GM19023 (cell line): ENCODE measurements at regions not wholly inside any gene's neighbourhood (a gene's known extent, or its start where the extent isn't known, plus 50 kb on each side); places are given as distances from the start of the nearest gene placed in this dataset.
"Not testable (repeated sequence)": the region's sequence is repeated elsewhere in the genome, so short reads cannot be mapped to it uniquely, and the experiment has no call there.

Experiments
- ATAC-seq: cut with Tn5 transposase; IDR thresholded peaks from one replicate; pipeline ENCODE4 v1.9.1; 2021; ENCODE audit warnings: mild to moderate bottlenecking, moderate library complexity; ENCODE audit not compliant: unreplicated experiment

DNA sequence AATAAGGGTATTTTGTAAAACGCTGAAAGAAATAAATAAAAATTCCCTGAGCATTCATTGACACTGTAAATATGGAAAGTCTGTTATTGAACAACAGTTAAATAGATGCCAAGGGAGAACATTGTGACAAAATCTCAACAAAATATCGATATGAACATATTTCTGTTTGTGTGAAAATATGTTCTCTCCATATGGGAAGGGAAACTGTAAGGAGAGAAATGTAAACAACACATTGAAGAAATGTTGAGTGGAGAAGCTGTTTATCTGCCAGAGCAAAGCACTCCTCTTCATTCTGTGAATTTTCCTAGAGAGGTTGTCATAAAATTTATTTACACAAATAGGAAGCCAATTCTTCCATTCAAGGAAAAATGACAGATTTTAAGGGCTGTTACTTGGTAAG is 57.1 kb upstream of the EOMES start:
- ATAC-seq = no peak

DNA sequence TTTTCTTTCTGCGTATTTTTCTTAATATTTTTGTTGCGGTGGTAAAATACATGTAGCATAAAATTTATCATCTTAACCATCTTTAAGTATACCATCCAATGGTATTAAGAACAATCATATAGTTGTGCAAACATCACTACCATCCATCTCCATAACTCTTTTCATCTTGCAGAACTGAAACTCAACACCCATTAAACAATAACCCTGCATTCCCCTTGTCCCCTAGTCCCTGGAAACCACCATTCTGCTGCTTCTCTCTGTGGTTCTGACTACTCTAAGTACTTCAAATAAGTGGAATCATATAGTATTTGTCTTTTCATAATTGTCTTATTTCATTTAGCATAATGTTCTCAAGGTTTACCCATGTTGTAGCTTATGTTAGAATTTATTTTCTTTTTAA is 67.3 kb upstream of the EOMES start:
- no peak for ATAC-seq

DNA sequence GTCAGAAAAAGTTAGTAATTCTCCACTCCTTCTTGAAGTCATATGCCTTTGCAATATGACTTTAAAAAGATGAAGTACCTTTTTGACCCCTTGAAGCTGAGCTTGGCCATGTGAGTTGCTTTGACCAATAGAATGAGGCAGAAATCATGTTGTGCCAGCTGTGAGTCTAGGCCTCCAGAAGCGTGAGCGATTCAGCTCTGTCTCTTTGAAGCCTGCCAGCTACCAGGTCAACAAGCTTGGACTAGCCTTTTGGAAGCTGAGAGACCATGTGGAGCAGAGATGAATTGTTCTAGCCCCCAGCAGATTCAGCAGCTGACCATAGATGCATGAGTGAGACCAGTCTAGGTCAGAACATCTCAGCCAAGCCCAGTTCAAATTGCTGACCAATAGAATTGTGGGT is 69.8 kb upstream of the EOMES start:
- ATAC-seq = no peak

DNA sequence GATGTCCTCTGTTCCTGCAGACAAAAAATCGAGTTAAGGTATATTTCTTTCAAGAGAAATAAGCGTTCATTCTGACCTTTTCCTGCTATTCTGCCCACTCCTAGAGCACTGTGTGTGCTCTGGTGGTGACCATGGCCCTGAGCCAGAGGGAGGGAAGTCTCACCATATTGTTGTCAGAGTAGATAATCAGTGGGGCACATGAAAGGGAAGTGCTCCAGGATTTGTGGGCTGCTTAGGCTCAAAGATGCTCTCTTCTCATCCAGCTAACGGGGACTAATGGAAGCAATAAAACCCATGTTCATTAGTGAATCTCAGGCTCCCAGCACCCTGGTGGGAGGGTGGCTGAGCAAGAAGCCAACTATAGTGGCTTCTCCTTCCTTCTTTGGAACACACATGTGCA is 70.7 kb upstream of the EOMES start:
- ATAC-seq = no peak

DNA sequence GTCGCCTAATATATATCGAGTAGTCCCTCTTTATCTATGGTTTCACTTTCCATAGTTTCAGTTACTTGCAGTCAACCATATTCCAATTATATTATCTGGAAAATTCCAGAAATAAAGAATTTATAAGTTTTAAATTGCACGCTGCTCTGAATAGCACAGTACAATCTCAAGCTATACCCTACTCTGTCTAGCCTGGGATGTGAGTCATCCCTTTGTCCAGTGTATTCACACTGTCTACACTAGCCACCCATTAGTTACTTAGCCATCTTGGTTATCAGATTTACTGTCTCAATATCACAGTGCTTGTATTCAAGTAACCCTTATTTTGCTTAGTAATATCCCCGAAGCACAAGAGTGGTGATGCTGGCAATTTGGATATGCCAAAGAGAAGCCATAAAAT is 72.1 kb upstream of the EOMES start:
- ATAC-seq = no peak

DNA sequence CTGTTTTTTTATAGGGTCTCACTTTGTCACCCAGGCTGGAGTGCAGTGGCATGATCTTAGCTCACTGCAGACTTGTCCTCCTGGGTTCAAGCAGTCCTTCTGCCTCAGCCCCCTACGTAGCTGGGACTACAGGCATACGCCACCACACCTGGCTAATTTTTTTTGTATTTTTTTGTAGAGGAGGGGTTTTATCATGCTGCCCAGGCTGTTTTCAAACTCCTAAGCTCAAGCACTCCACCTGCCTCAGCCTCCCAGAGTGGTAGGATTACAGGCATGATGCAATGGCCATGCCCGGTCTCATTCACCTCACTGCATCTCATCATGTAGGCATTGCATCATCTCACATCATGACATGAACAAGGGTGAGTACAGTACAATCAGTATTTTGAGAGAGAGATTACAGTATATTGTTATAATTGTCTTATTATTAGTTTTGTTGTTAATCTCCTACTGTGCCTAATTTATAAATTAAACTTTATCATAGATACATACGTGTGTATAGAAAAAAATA is 74.3 kb upstream of the EOMES start:
- ATAC-seq = no peak

DNA sequence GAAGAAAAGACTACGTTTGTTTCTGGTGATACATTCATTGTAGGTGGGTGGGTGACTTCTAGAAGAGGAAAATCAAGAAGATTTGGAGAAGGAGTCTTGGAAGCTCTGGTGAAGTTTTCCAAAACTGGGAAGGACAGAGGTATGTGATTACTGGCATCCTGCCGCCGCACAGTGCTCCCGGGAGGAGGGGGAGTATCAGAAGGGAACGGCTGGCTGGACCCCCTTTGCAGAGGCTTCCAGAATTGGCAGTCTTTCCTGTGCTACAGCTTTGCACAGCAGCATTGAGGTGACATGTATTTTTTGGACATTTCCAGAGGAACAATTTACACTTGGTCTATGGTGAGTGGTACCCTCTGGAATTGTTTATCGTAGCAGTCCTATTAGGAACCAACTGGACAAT is 75.7 kb upstream of the EOMES start:
- no peak for ATAC-seq

DNA sequence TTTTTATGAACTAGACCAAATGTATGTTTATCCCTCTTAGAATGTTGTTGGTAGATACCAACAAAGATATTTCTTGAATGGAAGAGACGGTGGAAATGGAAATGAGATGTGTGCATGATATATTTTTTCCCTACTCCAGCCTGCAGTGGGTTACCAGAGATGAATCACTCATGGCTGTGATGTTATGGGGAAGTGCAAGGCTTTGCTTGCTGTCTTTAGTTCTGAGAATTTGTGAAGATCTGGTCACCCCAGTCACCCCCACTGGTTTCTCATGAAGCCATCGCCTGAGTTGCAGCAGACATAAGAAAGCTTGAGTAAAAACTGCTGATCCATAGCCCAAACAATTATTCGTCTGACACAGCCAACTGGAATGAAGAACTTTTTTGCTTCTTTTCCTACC is 78.1 kb upstream of the EOMES start:
- no peak for ATAC-seq

DNA sequence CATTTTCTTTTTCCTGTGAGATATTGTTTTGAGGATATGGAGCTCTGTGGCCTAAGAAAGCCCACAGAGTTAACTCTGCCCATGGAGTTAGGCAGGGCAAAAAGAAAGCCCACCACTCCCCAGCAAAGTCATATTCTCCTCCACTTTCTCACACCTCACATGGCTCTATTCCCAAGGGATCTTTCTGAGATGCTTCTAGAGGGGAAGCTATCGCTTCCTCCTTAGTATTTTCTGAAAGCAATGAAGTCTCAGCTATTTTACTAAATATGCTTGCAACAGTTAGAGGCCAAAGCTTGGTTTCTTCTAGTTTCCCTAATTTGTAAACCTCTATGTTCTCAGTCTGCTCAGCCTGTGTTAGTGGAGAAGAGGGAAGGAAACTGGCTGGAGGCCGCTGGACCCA is 80.3 kb upstream of the EOMES start:
- ATAC-seq = no peak

DNA sequence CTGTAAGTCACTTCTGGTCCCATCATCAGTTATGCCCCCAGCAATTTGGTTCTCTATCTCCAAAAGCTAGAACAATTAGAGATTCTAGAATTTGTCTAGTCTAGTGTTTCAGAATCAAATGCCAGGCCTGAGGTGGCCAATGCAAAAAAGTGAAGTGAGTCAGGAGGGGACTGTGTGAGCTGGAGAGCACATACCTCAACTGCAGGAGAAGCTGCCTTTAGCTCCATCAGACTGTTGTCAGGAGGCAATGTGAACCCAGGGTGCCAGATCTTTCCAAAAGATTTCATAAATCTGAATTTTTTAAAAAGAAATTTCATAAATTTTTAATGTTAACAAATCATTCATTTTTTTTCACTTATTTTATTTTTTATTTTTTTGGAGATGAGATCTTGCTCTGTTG is 80.7 kb upstream of the EOMES start:
- ATAC-seq = no peak

DNA sequence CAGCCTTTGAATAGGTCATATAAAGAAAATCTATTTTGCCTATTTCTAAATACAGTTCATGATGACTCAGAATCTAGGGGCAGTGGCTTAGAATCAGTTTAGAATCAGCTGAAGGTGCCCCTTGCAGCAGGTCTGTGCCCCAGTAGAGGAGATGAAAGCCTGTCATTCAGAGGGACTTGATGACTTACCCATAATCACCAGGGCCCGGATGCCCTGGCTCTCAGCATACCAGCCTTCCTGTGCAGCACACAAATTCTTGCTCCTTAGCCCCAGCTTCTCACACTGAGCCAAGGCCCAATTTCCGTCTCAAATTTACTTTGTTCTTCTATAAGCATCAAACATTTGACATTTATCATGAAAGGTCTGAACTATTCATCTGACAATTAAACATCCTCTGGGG is 83.2 kb upstream of the EOMES start:
- no peak for ATAC-seq

DNA sequence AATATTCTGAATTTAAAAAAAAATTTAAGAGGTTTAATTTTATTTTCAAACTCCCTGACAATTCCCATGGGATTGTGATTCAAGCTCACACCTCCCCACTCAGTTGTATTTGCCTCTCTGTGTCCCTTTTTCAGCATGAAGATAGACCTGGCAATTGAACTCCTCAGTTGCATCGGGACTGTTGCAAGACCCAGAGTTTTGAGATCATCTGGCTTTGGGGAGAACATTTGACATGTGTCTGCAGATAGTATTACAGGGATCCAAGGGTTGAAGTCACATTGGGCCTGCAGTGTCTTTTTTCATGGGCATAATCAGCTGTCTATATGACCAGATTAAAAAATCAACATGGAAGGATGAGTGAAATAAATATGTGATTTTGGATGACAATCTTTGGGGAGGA is 91.1 kb upstream of the EOMES start:
- ATAC-seq = no peak

DNA sequence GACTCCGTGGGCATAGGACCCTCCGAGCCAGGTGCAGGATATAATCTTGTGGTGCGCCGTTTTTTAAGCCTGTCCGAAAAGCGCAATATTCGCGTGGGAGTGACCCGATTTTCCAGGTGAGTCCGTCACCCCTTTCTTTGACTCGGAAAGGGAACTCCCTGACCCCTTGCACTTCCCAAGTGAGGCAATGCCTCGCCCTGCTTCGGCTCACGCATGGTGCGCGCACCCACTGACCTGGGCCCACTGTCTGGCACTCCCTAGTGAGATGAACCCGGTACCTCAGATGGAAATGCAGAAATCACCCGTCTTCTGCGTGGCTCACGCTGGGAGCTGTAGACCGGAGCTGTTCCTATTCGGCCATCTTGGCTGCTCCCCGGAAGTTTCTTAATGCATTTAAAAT is 99.5 kb upstream of the EOMES start:
- ATAC-seq = not testable (repeated sequence)

DNA sequence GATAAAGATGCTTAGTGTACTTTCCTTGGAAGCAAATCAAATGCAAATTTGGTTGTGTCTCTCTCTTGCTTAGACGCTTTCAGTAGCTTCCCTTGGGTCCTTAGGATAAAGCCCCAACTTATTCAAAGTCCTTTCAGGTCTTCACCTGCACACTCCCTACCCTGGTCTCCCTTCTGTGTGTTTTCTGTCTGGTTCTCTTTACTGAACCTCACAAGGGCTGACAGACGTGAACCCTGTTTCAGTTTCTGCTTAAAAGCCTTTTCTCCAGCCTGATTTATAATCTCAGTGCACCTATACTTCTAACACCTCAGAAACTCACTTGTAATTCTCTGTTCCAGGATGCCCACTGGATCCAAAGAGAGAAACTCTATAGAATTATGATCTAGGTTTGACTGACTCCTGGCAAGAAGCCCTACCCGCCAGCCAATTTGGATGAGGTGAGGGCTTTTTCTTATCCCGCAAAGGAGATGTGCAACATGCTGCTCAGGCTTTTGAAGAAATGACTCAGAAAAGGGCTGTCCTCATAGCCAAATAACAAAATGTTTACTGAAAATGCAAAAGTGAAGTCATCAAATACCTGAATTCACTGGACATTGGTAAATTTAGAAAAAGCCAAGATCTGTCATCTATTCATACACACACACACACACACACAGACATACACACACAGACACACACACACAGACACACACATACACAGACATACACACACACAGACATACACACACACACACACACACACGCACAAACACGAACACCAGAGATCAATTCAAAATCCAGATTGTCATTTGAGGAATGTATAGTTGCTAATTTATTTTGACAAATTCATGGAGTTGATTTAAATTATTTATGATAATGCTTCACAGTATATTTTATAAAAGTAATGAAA is 102.4 kb upstream of the EOMES start:
- no peak for ATAC-seq

DNA sequence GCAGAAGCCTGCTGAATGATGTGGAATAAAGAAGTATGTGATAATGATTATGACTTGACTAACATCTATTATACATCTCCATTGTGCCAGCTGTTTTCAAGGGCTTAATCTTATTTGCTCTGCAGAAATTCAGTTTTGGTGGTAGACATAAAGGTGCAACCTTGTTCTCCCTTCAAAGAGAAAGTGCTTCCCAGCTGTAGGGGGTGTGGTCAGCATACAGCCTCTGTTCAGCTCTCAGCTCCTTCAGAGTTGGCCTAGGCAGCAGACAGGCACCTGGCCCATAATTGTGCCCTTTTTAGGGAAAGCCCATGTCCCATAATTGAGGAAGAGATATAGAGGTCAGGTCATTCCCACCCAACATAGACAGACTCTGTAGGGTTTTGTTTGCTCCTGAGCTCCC is 104.3 kb upstream of the EOMES start:
- ATAC-seq = no peak

DNA sequence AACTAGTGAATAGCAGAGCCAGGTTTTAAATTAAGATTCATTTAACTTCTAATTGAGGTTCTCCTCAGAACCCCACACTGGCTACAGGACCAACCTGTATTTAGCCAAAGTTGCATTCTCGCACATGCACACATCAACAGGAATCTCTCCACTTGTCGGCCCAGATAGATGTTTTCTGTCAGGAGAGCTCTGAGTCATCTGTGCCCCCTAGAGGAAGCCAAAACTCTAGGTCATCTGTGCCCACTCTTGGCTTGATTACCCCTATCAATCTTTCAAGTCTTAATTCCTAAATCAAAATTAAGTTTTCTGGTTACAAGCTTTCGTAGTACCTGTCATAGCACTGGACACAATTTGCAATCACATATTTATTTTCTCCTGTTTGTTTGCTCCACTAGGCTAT is 104.9 kb upstream of the EOMES start:
- no peak for ATAC-seq

DNA sequence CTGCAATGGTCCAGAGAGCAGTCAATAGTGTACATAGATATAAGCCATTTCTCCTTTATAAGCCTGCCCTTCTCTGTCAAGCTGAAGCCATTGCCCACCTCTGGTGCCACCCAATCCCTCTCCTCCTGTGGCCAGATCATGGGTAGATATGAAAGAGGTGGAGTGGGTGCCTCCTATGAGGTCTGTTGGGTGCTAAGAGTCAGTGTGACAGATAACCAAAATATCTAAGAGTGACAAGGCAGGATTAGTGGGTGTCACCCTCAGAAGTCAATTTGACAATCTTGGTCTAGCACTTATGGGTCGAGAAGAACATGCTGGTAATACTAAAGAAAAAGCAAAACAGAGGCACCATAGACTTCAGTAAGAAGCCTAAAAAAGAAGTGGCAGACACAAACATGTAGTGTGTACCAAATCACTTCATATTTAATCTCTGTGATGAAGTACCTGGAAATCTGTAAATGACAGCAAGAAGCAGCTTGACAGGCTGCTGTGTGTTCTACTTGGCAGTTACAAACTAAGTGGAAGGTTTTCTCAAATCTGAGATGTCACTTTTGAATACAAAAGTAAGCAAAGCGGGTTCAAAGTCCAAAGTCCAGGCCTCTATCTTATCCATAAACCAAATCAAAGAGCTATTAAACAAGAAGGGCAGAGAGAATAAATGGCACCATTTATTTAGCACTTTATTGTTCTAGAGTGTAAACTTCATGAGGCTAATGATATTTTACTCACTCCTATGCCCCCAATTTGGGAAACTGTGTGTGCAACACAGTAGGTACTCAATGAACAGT is 118.9 kb upstream of the EOMES start:
- no peak for ATAC-seq

DNA sequence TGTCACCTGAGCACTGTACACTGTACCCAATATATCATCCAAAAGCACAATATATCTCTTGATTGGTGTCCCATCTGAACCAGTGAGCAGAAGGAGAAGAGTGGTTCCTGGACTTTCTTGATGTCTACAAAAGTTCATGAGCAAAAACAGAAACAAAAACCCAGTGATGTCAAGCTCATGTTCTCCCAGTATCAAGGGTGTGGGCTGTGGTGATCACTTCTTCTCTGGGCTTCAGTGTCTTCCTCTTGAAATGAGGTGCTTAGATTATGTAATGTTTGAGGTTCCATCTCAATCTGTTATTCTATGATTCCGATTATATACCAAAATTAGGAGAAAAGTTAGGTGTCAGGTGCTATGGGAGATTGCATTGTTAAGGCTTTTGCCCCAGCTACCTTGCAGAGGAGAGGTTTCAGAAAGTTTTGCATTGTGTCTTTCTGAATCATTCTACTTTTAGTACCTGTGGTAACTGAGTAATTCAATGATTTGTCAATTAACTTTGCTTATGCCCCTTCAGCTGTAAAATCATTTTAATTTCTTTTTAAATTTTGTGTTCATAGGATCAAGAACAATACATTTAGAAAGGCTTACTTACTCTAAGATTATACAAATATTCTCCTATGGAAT is 122.0 kb upstream of the EOMES start:
- ATAC-seq = no peak

DNA sequence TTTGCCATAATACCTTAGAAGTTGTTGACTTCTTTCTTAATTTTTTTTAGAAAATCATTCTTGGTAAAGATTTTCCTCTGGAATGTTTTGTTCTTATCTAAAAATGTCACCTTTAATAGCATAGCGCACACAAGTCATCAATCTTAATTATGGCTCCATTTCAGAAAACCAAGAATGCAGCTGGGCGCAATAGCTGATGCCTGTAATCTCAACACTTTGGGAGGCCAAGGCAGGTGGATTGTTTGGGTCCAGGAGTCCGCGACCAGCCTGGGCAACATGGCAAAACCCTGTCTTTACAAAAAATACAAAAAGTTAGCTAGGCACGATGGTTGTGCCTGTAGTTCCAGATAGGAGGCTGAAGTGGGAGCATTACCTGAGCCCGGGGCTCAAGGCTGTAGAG is 125.6 kb upstream of the EOMES start:
- no peak for ATAC-seq

DNA sequence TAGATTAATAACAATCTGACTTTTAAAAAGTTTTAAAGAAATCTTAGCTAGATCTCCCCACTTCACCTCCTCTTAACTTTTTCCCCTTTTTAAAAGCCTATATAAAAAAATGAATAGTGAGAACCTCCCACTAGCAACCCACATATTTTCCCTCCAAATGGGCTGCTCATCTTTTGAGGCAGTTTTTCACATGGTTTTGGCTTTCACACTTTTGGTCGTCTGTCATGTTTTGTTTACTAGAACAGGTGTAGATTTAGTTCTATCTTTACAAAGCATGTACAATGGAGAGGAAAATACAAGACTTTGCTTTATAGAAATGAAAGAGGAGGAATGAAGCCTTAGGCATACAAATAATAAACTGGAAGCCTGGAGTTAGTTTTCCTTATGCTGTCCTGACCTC is 126.7 kb upstream of the EOMES start:
- ATAC-seq = no peak

DNA sequence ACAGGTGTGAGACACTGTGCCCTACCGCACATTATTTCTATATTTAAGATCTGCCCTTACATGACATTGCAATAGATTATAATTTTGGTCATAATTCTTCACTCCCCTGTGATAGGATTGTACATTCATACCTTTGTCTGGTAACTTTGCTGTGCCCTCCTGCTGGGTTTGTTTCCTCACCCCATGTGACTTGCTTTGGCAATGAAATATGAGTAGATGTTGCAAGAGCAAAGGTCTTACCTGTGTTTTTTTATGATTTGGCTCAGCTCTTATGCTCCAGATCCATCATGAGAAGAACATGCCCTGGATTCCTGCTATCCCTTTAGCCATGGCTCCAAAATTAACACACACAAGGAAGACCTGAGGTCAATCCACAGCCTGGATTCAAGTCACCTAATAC is 137.7 kb upstream of the EOMES start:
- ATAC-seq = no peak
